IPS-18c (cell line): ENCODE measurements at regions not wholly inside any gene's neighbourhood (a gene's known extent, or its start where the extent isn't known, plus 50 kb on each side); places are given as distances from the start of the nearest gene placed in this dataset.

ENCODE experiments used
- H3K4me3 ChIP-seq: 2 replicates; pipeline ENCODE4 v1.7.0; 2013; ENCODE audit warnings: low read depth, mild to moderate bottlenecking, low read length, moderate library complexity; ENCODE audit not compliant: insufficient read depth
- H3K9me3 ChIP-seq: one replicate; pipeline ENCODE4 v1.6.1; 2013; ENCODE audit warnings: mild to moderate bottlenecking, low read length, moderate library complexity; ENCODE audit not compliant: control insufficient read depth, insufficient read depth

DNA sequence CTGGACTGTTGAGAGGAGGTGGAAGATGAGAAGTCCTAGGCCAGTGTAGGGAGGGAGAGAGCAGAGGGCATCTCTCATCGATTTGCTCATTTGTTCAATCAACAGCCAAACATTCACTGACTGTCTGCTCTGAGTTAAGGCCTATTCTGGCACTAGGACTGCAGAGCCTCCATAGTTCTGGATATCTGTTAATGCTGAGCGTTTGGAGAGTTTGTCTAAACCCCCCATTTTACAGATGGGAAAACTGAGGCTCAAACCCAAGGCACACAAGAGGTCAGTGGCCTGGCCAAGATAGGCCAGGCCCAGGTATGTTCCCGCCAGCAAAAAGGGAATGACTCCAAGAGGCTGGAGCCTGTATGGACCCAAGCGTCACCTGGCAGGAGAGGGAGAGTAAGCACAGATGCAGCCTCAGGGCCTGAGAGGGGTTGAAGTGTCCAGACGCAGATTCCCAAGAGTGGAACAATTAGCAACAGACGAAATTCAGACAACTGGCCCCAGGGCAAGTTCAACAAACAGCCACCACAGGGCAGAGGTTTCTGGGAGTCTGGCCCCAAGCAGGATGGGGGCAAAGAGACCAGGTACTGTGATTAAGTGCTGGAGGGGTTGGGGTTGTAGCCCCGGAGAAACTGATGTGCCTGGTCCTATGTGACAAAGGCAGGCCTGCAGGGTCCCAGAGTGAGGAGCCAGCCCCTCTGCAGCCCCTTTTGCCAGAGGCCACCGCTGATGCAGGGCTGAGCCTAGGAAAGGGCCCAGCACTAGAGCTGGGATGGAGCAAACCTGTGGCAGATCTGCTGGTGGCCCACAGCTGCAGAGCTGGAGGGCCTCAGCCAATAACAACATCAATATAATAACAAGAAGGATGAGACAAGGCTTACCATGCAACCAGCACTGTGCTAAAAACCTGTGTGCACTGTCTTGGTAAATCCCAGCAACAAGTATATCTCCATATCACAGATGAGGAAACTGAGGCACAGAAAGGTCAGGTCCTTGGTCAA, 245.1 kb upstream of the TLE3 start:
- Histone ChIP-seq H3K4me3 (no peak overlapping the region), H3K9me3 (no peaks in the 10 kb centered on the region)

- no peak overlapping the region for H3K4me3 ChIP-seq
- no peaks in the 10 kb centered on the region for H3K9me3 ChIP-seq
Measured at GRCh38 chr15:70342141-70342540, 244.4 kb upstream of the TLE3 start.

GRCh38 chr15:70341566-70341965, 243.8 kb upstream of the TLE3 start:
- Histone ChIP-seq H3K4me3 (no peak overlapping the region), H3K9me3 (no peaks in the 10 kb centered on the region)

DNA sequence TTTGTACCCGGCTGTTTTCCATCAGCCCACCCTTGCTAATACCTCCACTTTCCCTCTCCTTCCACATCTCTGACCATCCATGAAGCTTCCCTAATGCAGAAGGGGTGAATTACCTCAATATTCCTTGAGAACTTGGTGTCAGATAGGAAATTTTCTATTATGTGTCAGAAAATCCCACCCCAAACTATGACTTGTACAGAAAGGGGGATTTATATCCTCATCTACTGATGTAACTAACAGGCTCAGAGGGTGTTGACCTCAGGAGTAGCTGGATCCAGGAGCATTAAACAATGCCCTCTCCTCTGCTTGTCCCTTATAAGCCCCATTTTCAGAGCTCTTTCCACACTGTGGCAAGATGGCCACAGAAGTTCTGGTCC, 242.8 kb upstream of the TLE3 start:
- H3K4me3 ChIP-seq, result no peak overlapping the region
- no peaks in the 10 kb centered on the region for H3K9me3 ChIP-seq

- no peak overlapping the region for H3K4me3 ChIP-seq
Measured at GRCh38 chr15:70339571-70340493, 242.1 kb upstream of the TLE3 start.

GRCh38 chr15:70337277-70338186, 239.8 kb upstream of the TLE3 start:
- no peak overlapping the region for H3K4me3 ChIP-seq
- no peaks in the 10 kb centered on the region for H3K9me3 ChIP-seq

More at GRCh38 chr15:70339571-70340493, 242.1 kb upstream of the TLE3 start:
- no peaks in the 10 kb centered on the region for H3K9me3 ChIP-seq

GRCh38 chr15:70336425-70337009, 238.8 kb upstream of the TLE3 start:
- no peak overlapping the region for H3K4me3 ChIP-seq

GRCh38 chr15:70334286-70334685, 236.6 kb upstream of the TLE3 start:
- H3K4me3 ChIP-seq, result no peak overlapping the region
- no peaks in the 10 kb centered on the region for H3K9me3 ChIP-seq

More at GRCh38 chr15:70336425-70337009, 238.8 kb upstream of the TLE3 start:
- H3K9me3 ChIP-seq, result no peaks in the 10 kb centered on the region

- Histone ChIP-seq H3K9me3 (peaks cover 2% of the 10 kb centered on the region), H3K4me3 (no peak overlapping the region)
Measured at GRCh38 chr15:70329179-70329578, 231.5 kb upstream of the TLE3 start.

GRCh38 chr15:70328679-70329115, 231.0 kb upstream of the TLE3 start:
- Histone ChIP-seq H3K9me3 (peaks cover 2% of the 10 kb centered on the region), H3K4me3 (no peak overlapping the region)

DNA sequence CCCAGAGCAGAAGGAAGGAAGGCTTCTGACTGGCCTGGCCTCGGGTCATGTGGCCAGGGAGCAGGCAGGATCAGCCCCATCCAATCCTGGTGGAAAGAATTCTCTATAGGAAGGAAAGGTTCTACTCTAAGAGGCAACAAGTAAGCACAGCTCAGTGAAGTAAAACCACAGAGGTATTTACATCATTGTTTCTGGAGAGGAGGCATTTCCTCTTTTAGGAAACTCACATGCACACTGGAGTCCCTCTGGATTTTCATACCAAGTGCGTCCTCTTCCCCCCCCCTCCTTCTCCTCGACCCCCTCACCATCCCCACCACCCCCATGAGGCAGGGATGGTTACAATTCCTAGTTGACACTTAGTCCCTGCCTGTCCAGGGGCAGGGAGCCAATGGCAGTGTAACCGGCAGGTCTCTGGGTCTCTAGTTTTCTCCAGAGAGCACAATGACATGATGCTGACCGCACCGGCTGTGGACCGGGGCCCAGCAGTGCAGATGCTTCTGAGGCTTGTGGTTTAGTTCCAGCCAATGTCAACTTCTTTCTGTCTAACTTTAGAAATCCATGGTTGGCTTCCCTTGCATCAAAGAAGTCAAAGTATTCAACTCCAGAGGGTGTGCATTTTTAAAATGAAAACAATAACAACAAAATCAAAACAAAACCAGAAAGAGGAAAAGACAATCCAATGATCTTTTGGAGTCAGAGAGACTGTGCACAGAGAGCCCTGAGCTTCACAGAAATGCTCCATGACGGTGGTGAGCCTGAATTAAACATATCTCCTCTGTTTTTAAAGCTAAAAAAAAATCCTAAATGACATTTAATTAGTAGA, 230.3 kb upstream of the TLE3 start:
- Histone ChIP-seq H3K4me3 (no peak overlapping the region), H3K9me3 (peaks cover 2% of the 10 kb centered on the region)

DNA sequence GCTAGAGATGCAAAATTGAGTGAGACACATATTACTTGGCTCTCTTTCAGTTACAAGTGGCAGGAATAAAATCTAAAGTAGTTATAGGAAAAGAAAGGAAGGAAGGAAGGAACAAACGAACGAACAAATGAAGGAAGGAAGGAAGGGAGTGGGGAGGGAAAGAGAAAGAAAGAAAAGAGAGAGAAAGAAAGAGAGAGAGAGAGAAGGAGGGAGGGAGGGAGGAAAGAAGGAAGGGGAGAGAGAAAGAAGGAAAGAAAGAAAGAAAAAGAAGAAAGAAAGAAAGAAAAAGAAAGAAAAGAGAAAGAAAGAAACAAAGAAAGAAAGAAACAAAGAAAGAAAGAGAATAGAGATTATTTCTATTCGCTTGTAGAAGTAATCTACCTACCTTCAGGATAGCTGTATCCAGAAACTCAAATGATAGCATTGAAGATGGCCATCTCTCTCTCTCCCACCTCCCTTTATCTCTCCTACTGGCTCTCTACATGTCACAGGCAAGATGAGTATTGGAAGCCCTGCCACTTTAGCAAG, 229.7 kb upstream of the TLE3 start:
- Histone ChIP-seq H3K4me3 (no peak overlapping the region), H3K9me3 (peaks cover 2% of the 10 kb centered on the region)

DNA sequence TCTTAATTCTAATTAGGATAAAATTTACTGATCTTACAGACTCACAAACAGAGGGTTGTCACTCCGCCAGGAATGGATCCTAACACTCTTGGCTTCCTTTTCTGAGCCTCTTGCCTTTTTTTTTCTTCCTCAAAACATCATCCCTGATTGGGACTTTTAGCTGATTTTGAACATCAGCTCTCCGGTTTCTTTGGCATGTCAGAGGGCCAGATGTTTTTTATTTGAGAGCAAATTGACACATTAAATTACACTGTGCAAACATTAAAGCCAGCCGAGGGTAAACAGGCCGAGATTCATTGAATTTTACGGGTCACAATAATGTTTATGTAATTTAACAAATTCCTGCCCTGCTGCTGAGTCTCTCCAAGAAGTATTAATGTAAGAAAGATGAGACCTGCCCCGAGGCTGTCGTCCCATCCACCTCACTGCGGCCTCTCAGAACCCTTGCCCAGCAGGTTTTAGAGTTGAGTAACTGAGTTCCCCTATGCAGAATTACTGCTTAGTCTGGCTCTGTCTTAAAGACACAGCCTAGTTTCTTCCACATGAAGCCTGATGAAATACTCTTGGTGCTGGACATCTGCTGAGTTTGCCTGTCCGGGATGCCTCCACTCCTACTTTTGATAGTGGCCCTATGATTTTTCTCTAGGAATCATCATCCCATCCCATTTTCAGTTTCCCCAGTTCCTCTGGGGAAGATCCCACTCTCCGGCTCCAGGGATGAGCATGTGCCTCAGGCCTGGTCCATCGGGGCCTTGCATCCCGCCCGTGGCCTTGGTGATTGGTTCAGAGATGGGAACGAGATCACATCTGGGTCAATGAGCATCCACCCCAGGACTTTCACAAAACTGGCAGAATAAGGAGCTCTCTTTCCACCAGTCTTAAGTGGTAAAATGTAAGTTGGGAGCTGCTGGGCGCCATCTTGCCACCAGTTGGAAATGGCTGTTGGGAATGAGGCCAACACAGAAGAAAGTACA, 226.6 kb upstream of the TLE3 start:
- H3K4me3 ChIP-seq, result no peak overlapping the region
- H3K9me3 ChIP-seq, result peaks cover 2% of the 10 kb centered on the region

- H3K9me3 ChIP-seq, result peaks cover 2% of the 10 kb centered on the region
Measured at GRCh38 chr15:70323111-70323851, 225.6 kb upstream of the TLE3 start.

More at GRCh38 chr15:70323111-70323851, 225.6 kb upstream of the TLE3 start:
- no peak overlapping the region for H3K4me3 ChIP-seq
